ENCODE measurements at regions not wholly inside any gene's neighbourhood (a gene's known extent, or its start where the extent isn't known, plus 50 kb on each side); places are given as distances from the start of the nearest gene placed in this dataset.
"Not testable (repeated sequence)": the region's sequence is repeated elsewhere in the genome, so short reads cannot be mapped to it uniquely, and the experiment has no call there.

DNA sequence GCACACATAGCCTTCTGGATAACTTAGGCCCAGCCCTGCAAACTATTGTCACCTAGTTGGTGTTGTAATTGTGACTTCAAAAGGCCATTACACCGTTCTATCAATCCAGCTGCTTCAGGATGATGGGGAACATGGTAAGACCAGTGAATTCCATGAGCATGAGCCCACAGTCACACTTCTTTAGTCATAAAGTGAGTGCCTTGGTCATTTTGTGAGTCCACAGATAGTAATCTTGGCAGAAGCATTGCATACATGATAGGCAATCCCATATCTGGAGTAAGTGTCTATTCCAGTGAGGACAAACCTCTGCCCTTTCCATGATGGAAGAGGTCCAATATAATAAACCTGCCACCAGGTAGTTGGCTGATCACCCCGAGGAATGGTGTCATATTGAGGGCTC lies 94.5 kb upstream of the RAI14 start:
- in situ Hi-C loops (cut with HindIII; ENCODE audit: low sequenced_read_pairs); DNase-seq (ENCODE audit: low spot score): not testable (repeated sequence)

- in situ Hi-C loops (cut with HindIII; ENCODE audit: low sequenced_read_pairs) = no loop called here
- DNase-seq (ENCODE audit: low spot score) = no peak
Measured at GRCh38 chr5:34562791-34563190, 93.3 kb upstream of the RAI14 start.

- DNase-seq (ENCODE audit: low spot score) = no peak
- in situ Hi-C loops (cut with HindIII; ENCODE audit: low sequenced_read_pairs) = no loop called here
Measured at GRCh38 chr5:34563269-34563668, 92.9 kb upstream of the RAI14 start.

- in situ Hi-C loops (cut with HindIII; ENCODE audit: low sequenced_read_pairs) = no loop called here
- DNase-seq (ENCODE audit: low spot score) = no peak
Measured at GRCh38 chr5:34563931-34564709, 92.0 kb upstream of the RAI14 start.

- in situ Hi-C loops (cut with HindIII; ENCODE audit: low sequenced_read_pairs) = no loop called here
- DNase-seq (ENCODE audit: low spot score) = no peak
Measured at GRCh38 chr5:34564710-34565235, 91.4 kb upstream of the RAI14 start.

- no peak for DNase-seq (ENCODE audit: low spot score)
- in situ Hi-C loops (cut with HindIII; ENCODE audit: low sequenced_read_pairs) = no loop called here
Measured at GRCh38 chr5:34570143-34570542, 86.0 kb upstream of the RAI14 start.

GRCh38 chr5:34570721-34571676 lies 85.1 kb upstream of the RAI14 start:
- DNase-seq (ENCODE audit: low spot score) = no peak
- in situ Hi-C loops (cut with HindIII; ENCODE audit: low sequenced_read_pairs) = no loop called here

- no peak for DNase-seq (ENCODE audit: low spot score)
- in situ Hi-C loops (cut with HindIII; ENCODE audit: low sequenced_read_pairs) = no loop called here
Measured at GRCh38 chr5:34571677-34572041, 84.5 kb upstream of the RAI14 start.

GRCh38 chr5:34574936-34575467 lies 81.1 kb upstream of the RAI14 start:
- in situ Hi-C loops (cut with HindIII; ENCODE audit: low sequenced_read_pairs) = no loop called here

GRCh38 chr5:34576891-34577666 lies 79.0 kb upstream of the RAI14 start:
- in situ Hi-C loops (cut with HindIII; ENCODE audit: low sequenced_read_pairs) = no loop called here
- no peak for DNase-seq (ENCODE audit: low spot score)

More at GRCh38 chr5:34574936-34575467, 81.1 kb upstream of the RAI14 start:
- DNase-seq (ENCODE audit: low spot score) = no peak

DNA sequence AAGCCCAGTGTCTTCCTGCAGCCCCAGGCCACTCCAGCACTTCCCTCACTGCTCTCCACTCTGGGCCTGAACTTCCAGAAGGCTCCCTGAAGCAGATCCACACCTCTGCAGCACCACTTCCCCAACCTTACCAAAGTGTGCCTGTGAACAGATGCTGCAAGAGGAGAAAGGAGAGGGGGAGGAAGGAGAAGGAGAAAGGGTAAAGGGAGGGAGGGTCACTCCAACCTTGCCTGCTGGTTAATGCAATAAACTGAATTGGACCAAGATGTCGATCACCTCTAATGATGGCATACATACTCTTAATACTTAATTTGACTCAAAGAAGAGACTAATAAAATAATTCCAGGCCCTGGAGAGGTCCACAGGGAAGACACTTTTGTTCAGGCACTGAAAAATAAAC lies 77.2 kb upstream of the RAI14 start:
- in situ Hi-C loops (cut with HindIII; ENCODE audit: low sequenced_read_pairs) = no loop called here
- no peak for DNase-seq (ENCODE audit: low spot score)

DNA sequence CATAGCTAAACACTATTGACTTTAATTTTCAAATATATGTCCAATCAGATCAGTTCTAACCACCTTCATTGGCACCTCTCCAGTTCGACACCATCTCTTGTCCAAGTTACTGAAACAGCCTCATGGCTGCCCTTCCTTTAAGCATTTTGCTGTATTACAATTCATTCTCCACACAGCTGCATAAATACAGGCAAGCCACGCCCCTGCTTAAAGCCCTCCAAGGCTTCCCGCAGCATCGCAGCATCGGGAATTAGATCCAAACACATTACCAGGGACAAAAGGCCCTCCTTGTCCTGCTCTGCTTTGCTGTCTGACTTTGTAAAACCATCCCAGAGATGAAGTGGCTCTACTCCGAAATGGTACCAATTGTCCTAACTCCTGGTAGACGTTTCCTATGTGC lies 75.1 kb upstream of the RAI14 start:
- in situ Hi-C loops (cut with HindIII; ENCODE audit: low sequenced_read_pairs) = no loop called here
- DNase-seq (ENCODE audit: low spot score) = no peak

- in situ Hi-C loops (cut with HindIII; ENCODE audit: low sequenced_read_pairs) = no loop called here
- no peak for DNase-seq (ENCODE audit: low spot score)
Measured at GRCh38 chr5:34582371-34582770, 73.8 kb upstream of the RAI14 start.

GRCh38 chr5:34583167-34583566 lies 73.0 kb upstream of the RAI14 start:
- DNase-seq (ENCODE audit: low spot score) = no peak
- in situ Hi-C loops (cut with HindIII; ENCODE audit: low sequenced_read_pairs) = no loop called here

- DNase-seq (ENCODE audit: low spot score) = no peak
Measured at GRCh38 chr5:34584165-34584564, 72.0 kb upstream of the RAI14 start.

GRCh38 chr5:34585601-34586104 lies 70.5 kb upstream of the RAI14 start:
- DNase-seq (ENCODE audit: low spot score) = no peak
- in situ Hi-C loops (cut with HindIII; ENCODE audit: low sequenced_read_pairs) = no loop called here

More at GRCh38 chr5:34584165-34584564, 72.0 kb upstream of the RAI14 start:
- in situ Hi-C loops (cut with HindIII; ENCODE audit: low sequenced_read_pairs) = no loop called here

DNA sequence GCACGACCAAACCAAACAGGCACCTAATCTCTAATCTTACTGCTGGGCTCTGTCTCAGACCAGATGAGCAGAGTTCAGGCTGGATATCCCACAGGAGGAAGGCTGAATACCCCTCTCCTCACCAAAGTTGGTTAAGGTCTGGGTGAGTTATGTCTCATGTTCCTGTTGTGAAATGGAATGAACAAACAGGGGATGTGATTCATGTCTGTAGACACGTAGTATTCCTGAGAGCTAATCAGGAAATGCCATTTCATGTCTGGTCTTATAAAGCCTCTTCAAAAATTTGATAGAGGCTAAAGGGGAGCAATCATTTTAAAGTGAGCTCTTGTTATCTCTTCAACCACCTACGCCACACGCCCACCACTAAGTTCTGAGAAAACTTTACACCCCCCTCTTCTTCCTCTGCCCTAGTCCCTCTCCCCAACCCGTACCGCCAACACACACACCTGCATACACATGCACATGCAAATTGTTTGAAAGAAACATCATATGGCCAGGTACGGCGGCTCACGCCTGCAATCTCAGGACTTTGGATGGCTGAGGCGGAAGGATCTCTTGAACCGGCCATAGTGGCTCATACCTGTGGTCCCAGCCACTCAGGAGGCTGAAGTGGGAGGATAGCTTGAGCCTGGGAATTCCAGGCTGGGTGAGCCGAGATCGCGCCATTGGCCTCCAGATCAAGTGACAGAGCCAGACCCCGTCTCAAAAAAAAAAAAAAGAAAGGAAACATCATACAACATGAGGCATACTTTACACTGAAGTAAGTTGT lies 69.8 kb upstream of the RAI14 start:
- in situ Hi-C loops (cut with HindIII; ENCODE audit: low sequenced_read_pairs) = no loop called here
- no peak for DNase-seq (ENCODE audit: low spot score)
